ENCODE measurements at regions not wholly inside any gene's neighbourhood (a gene's known extent, or its start where the extent isn't known, plus 50 kb on each side); places are given as distances from the start of the nearest gene placed in this dataset.
"Not testable (repeated sequence)": the region's sequence is repeated elsewhere in the genome, so short reads cannot be mapped to it uniquely, and the experiment has no call there.

- DNase-seq (ENCODE audit: insufficient read length) (no peak), FAIRE-seq (no peak)
- TF ChIP-seq POLR2AphosphoS5 (IDR thresholded peaks at IDR 0.05; ENCODE audit: low read depth, low read length) (no peak), POLR2A (IDR thresholded peaks at IDR 0.05; ENCODE audit: low read depth, low read length) (no peak), TAF1 (IDR thresholded peaks at IDR 0.05; ENCODE audit: borderline replicate concordance, low read depth, low read length) (no peak)
These were observed 123.0 kb downstream of the NOC3L start for GRCh38 chr10:94239696-94240095.

- no peak for TF ChIP-seq POLR2AphosphoS5 (IDR thresholded peaks at IDR 0.05; ENCODE audit: low read depth, low read length)
- TF ChIP-seq POLR2A (IDR thresholded peaks at IDR 0.05; ENCODE audit: low read depth, low read length), result no peak
- TF ChIP-seq TAF1 (IDR thresholded peaks at IDR 0.05; ENCODE audit: borderline replicate concordance, low read depth, low read length), result no peak
- FAIRE-seq (no peak), DNase-seq (ENCODE audit: insufficient read length) (no peak)
These were observed 122.2 kb downstream of the NOC3L start for GRCh38 chr10:94240491-94240890.

- TF ChIP-seq POLR2A (IDR thresholded peaks at IDR 0.05; ENCODE audit: low read depth, low read length), result no peak
- no peak for TF ChIP-seq TAF1 (IDR thresholded peaks at IDR 0.05; ENCODE audit: borderline replicate concordance, low read depth, low read length)
- TF ChIP-seq POLR2AphosphoS5 (IDR thresholded peaks at IDR 0.05; ENCODE audit: low read depth, low read length), result no peak
- FAIRE-seq, result no peak
- no peak for DNase-seq (ENCODE audit: insufficient read length)
These were observed 121.8 kb downstream of the NOC3L start for GRCh38 chr10:94240901-94241300.

GRCh38 chr10:94251098-94251497, 111.6 kb downstream of the NOC3L start:
- TF ChIP-seq POLR2AphosphoS5 (IDR thresholded peaks at IDR 0.05; ENCODE audit: low read depth, low read length), result no peak
- FAIRE-seq, result no peak
- no peak for DNase-seq (ENCODE audit: insufficient read length)

GRCh38 chr10:94251568-94251967, 111.2 kb downstream of the NOC3L start:
- DNase-seq (ENCODE audit: insufficient read length), result no peak

GRCh38 chr10:94257407-94257806, 105.3 kb downstream of the NOC3L start:
- DNase-seq (ENCODE audit: insufficient read length); FAIRE-seq: not testable (repeated sequence)

More at GRCh38 chr10:94251568-94251967, 111.2 kb downstream of the NOC3L start:
- FAIRE-seq, result no peak
- TF ChIP-seq POLR2A (IDR thresholded peaks at IDR 0.05; ENCODE audit: low read depth, low read length) (no peak), POLR2AphosphoS5 (IDR thresholded peaks at IDR 0.05; ENCODE audit: low read depth, low read length) (no peak), TAF1 (IDR thresholded peaks at IDR 0.05; ENCODE audit: borderline replicate concordance, low read depth, low read length) (no peak)

- no peak for TF ChIP-seq POLR2AphosphoS5 (IDR thresholded peaks at IDR 0.05; ENCODE audit: low read depth, low read length)
- no peak for TF ChIP-seq TAF1 (IDR thresholded peaks at IDR 0.05; ENCODE audit: borderline replicate concordance, low read depth, low read length)
- TF ChIP-seq POLR2A (IDR thresholded peaks at IDR 0.05; ENCODE audit: low read depth, low read length), result no peak
- DNase-seq (ENCODE audit: insufficient read length), result no peak
- no peak for FAIRE-seq
These were observed 102.3 kb downstream of the NOC3L start for GRCh38 chr10:94260455-94260854.

- FAIRE-seq (no peak), DNase-seq (ENCODE audit: insufficient read length) (no peak)
- TF ChIP-seq POLR2A (IDR thresholded peaks at IDR 0.05; ENCODE audit: low read depth, low read length) (no peak), POLR2AphosphoS5 (IDR thresholded peaks at IDR 0.05; ENCODE audit: low read depth, low read length) (no peak), TAF1 (IDR thresholded peaks at IDR 0.05; ENCODE audit: borderline replicate concordance, low read depth, low read length) (no peak)
These were observed 98.7 kb downstream of the NOC3L start for GRCh38 chr10:94264085-94264484.

GRCh38 chr10:94266091-94266490, 96.6 kb downstream of the NOC3L start:
- no peak for TF ChIP-seq POLR2AphosphoS5 (IDR thresholded peaks at IDR 0.05; ENCODE audit: low read depth, low read length)
- no peak for TF ChIP-seq POLR2A (IDR thresholded peaks at IDR 0.05; ENCODE audit: low read depth, low read length)
- no peak for TF ChIP-seq TAF1 (IDR thresholded peaks at IDR 0.05; ENCODE audit: borderline replicate concordance, low read depth, low read length)
- no peak for DNase-seq (ENCODE audit: insufficient read length)
- no peak for FAIRE-seq

GRCh38 chr10:94268652-94269051, 94.1 kb downstream of the NOC3L start:
- TF ChIP-seq TAF1 (IDR thresholded peaks at IDR 0.05; ENCODE audit: borderline replicate concordance, low read depth, low read length) (no peak), POLR2AphosphoS5 (IDR thresholded peaks at IDR 0.05; ENCODE audit: low read depth, low read length) (no peak), POLR2A (IDR thresholded peaks at IDR 0.05; ENCODE audit: low read depth, low read length) (no peak)
- no peak for DNase-seq (ENCODE audit: insufficient read length)
- FAIRE-seq, result no peak

GRCh38 chr10:94274142-94274787, 88.5 kb downstream of the NOC3L start:
- no peak for DNase-seq (ENCODE audit: insufficient read length)
- FAIRE-seq, result no peak
- no peak for TF ChIP-seq POLR2AphosphoS5 (IDR thresholded peaks at IDR 0.05; ENCODE audit: low read depth, low read length)
- TF ChIP-seq POLR2A (IDR thresholded peaks at IDR 0.05; ENCODE audit: low read depth, low read length), result no peak

GRCh38 chr10:94276140-94276539, 86.6 kb downstream of the NOC3L start:
- DNase-seq (ENCODE audit: insufficient read length) (no peak), FAIRE-seq (no peak)
- TF ChIP-seq POLR2A (IDR thresholded peaks at IDR 0.05; ENCODE audit: low read depth, low read length) (no peak), POLR2AphosphoS5 (IDR thresholded peaks at IDR 0.05; ENCODE audit: low read depth, low read length) (no peak)

- FAIRE-seq (no peak), DNase-seq (ENCODE audit: insufficient read length) (no peak)
- TF ChIP-seq POLR2AphosphoS5 (IDR thresholded peaks at IDR 0.05; ENCODE audit: low read depth, low read length), result no peak
- TF ChIP-seq TAF1 (IDR thresholded peaks at IDR 0.05; ENCODE audit: borderline replicate concordance, low read depth, low read length), result no peak
- no peak for TF ChIP-seq POLR2A (IDR thresholded peaks at IDR 0.05; ENCODE audit: low read depth, low read length)
These were observed 85.3 kb downstream of the NOC3L start for GRCh38 chr10:94277450-94277849.
